ENCODE measurements at regions not wholly inside any gene's neighbourhood (a gene's known extent, or its start where the extent isn't known, plus 50 kb on each side); places are given as distances from the start of the nearest gene placed in this dataset.
"Not testable (repeated sequence)": the region's sequence is repeated elsewhere in the genome, so short reads cannot be mapped to it uniquely, and the experiment has no call there.

GRCh38 chr7:55743454-55743717 lies 119.2 kb downstream of the SEPTIN14 start:
- not testable (repeated sequence) for H3K36me3 Mint-ChIP-seq; DNase-seq (ENCODE audit: low spot score in 2 of 2); ATAC-seq; H3K27ac Mint-ChIP-seq; H3K9me3 Mint-ChIP-seq

- not testable (repeated sequence) for H3K36me3 Mint-ChIP-seq; ATAC-seq; DNase-seq (ENCODE audit: low spot score in 2 of 2); H3K27ac Mint-ChIP-seq; H3K9me3 Mint-ChIP-seq
Measured at GRCh38 chr7:55742651-55743453, 119.7 kb downstream of the SEPTIN14 start.

- ATAC-seq; H3K36me3 Mint-ChIP-seq; H3K9me3 Mint-ChIP-seq; H3K27ac Mint-ChIP-seq; DNase-seq (ENCODE audit: low spot score in 2 of 2): not testable (repeated sequence)
Measured at GRCh38 chr7:55741721-55742631, 120.6 kb downstream of the SEPTIN14 start.

GRCh38 chr7:55740633-55741250 lies 121.8 kb downstream of the SEPTIN14 start:
- DNase-seq (ENCODE audit: low spot score in 2 of 2); H3K27ac Mint-ChIP-seq; ATAC-seq; H3K36me3 Mint-ChIP-seq; H3K9me3 Mint-ChIP-seq: not testable (repeated sequence)

GRCh38 chr7:55740053-55740452 lies 122.5 kb downstream of the SEPTIN14 start:
- DNase-seq (ENCODE audit: low spot score in 2 of 2); H3K9me3 Mint-ChIP-seq; H3K27ac Mint-ChIP-seq; H3K36me3 Mint-ChIP-seq; ATAC-seq: not testable (repeated sequence)

- not testable (repeated sequence) for H3K36me3 Mint-ChIP-seq; ATAC-seq; H3K27ac Mint-ChIP-seq; H3K9me3 Mint-ChIP-seq; DNase-seq (ENCODE audit: low spot score in 2 of 2)
Measured at GRCh38 chr7:55736641-55737221, 125.8 kb downstream of the SEPTIN14 start.

- peaks cover 0 to 6% of the 10 kb centered on the region in 2 donors for H3K9me3 Mint-ChIP-seq
- ATAC-seq: no peak
- no peak for DNase-seq (ENCODE audit: low spot score in 2 of 2)
- H3K27ac Mint-ChIP-seq: no peak overlapping the region
- no peaks in the 10 kb centered on the region for H3K36me3 Mint-ChIP-seq
Measured at GRCh38 chr7:55733241-55734140, 129.1 kb downstream of the SEPTIN14 start.

- H3K9me3 Mint-ChIP-seq: peaks cover 0 to 6% of the 10 kb centered on the region in 2 donors
- DNase-seq (ENCODE audit: low spot score in 2 of 2) (no peak), ATAC-seq (no peak)
- no peaks in the 10 kb centered on the region for H3K36me3 Mint-ChIP-seq
- no peak overlapping the region for H3K27ac Mint-ChIP-seq
Measured at GRCh38 chr7:55731931-55732330, 130.6 kb downstream of the SEPTIN14 start.

- Mint-ChIP-seq H3K9me3 (peaks cover 0 to 6% of the 10 kb centered on the region in 2 donors), H3K36me3 (no peaks in the 10 kb centered on the region), H3K27ac (no peak overlapping the region)
- ATAC-seq: no peak
- no peak for DNase-seq (ENCODE audit: low spot score in 2 of 2)
Measured at GRCh38 chr7:55730197-55730596, 132.4 kb downstream of the SEPTIN14 start.

GRCh38 chr7:55723621-55723941 lies 139.0 kb downstream of the SEPTIN14 start:
- ATAC-seq: no peak
- no peaks in the 10 kb centered on the region for H3K36me3 Mint-ChIP-seq
- no peak overlapping the region for H3K27ac Mint-ChIP-seq
- DNase-seq (ENCODE audit: low spot score in 2 of 2): no peak
- no peaks in the 10 kb centered on the region for H3K9me3 Mint-ChIP-seq

- ATAC-seq: peak; percentile 89 to 96
- H3K27ac Mint-ChIP-seq; H3K36me3 Mint-ChIP-seq; H3K9me3 Mint-ChIP-seq; DNase-seq (ENCODE audit: low spot score in 2 of 2): not testable (repeated sequence)
Measured at GRCh38 chr7:55722874-55723620, 139.5 kb downstream of the SEPTIN14 start.

- H3K27ac Mint-ChIP-seq; H3K9me3 Mint-ChIP-seq; H3K36me3 Mint-ChIP-seq; ATAC-seq; DNase-seq (ENCODE audit: low spot score in 2 of 2): not testable (repeated sequence)
Measured at GRCh38 chr7:55721004-55721403, 141.5 kb downstream of the SEPTIN14 start.

- not testable (repeated sequence) for H3K9me3 Mint-ChIP-seq; ATAC-seq; H3K36me3 Mint-ChIP-seq; DNase-seq (ENCODE audit: low spot score in 2 of 2); H3K27ac Mint-ChIP-seq
Measured at GRCh38 chr7:55715247-55715867, 143.1 kb upstream of the VOPP1 start.

- H3K36me3 Mint-ChIP-seq; ATAC-seq; H3K27ac Mint-ChIP-seq; DNase-seq (ENCODE audit: low spot score in 2 of 2); H3K9me3 Mint-ChIP-seq: not testable (repeated sequence)
Measured at GRCh38 chr7:55714370-55714769, 142.1 kb upstream of the VOPP1 start.

- not testable (repeated sequence) for ATAC-seq; H3K36me3 Mint-ChIP-seq; DNase-seq (ENCODE audit: low spot score in 2 of 2); H3K9me3 Mint-ChIP-seq; H3K27ac Mint-ChIP-seq
Measured at GRCh38 chr7:55710312-55710711, 138.0 kb upstream of the VOPP1 start.
